ENCODE measurements at regions not wholly inside any gene's neighbourhood (a gene's known extent, or its start where the extent isn't known, plus 50 kb on each side); places are given as distances from the start of the nearest gene placed in this dataset.

- no peak overlapping the region for H3K4me3 ChIP-seq
- H3K27ac Mint-ChIP-seq: no peak overlapping the region
- H3F3A ChIP-seq (ENCODE audit: low read depth): peaks cover 11% of the 10 kb centered on the region
- H3K4me1 ChIP-seq: peaks cover 15% of the 10 kb centered on the region
- H3K36me3 Mint-ChIP-seq: no peaks in the 10 kb centered on the region
- H3K36me3 ChIP-seq: no peaks in the 10 kb centered on the region
- no peak overlapping the region for H3K27ac ChIP-seq
- peaks cover 30% of the 10 kb centered on the region for H3K27me3 ChIP-seq
- H3K4me2 ChIP-seq: no peak overlapping the region
- peaks cover 2% of the 10 kb centered on the region for H4K20me1 ChIP-seq (ENCODE audit: low read depth)
- no peak overlapping the region for H2AFZ ChIP-seq (replicated peaks)
- H3K4me1 Mint-ChIP-seq: peaks cover 25% of the 10 kb centered on the region
- DNase-seq (ENCODE audit: low spot score): no peak
- H3K9me3 Mint-ChIP-seq: no peaks in the 10 kb centered on the region
- TF ChIP-seq CTCF (IDR thresholded peaks at IDR 0.05) (no peak), EZH2phosphoT487 (IDR thresholded peaks at IDR 0.05) (no peak), EZH2 (IDR thresholded peaks at IDR 0.05) (no peak)
- H3K9me3 ChIP-seq (ENCODE audit: low read depth): no peaks in the 10 kb centered on the region
- H3K9ac ChIP-seq: no peak overlapping the region
- H3K79me2 ChIP-seq (ENCODE audit: low read depth): no peaks in the 10 kb centered on the region
- H3K27me3 Mint-ChIP-seq (ENCODE audit: insufficient read depth, low read depth): peaks cover 13% of the 10 kb centered on the region
- H3K4me3 Mint-ChIP-seq: no peak overlapping the region
Observed at GRCh38 chr5:1949253-1949652, 66.5 kb upstream of the IRX4 start.

GRCh38 chr5:1948663-1949191 lies 66.0 kb upstream of the IRX4 start:
- no peak overlapping the region for H3K9ac ChIP-seq
- H3K36me3 ChIP-seq: no peaks in the 10 kb centered on the region
- peaks cover 11% of the 10 kb centered on the region for H3F3A ChIP-seq (ENCODE audit: low read depth)
- Mint-ChIP-seq H3K4me1 (peaks cover 27% of the 10 kb centered on the region), H3K4me3 (no peak overlapping the region), H3K27me3 (ENCODE audit: insufficient read depth, low read depth) (peaks cover 13% of the 10 kb centered on the region), H3K36me3 (no peaks in the 10 kb centered on the region), H3K9me3 (no peaks in the 10 kb centered on the region), H3K27ac (no peak overlapping the region)
- no peaks in the 10 kb centered on the region for H3K9me3 ChIP-seq (ENCODE audit: low read depth)
- H4K20me1 ChIP-seq (ENCODE audit: low read depth): peaks cover 2% of the 10 kb centered on the region
- peaks cover 30% of the 10 kb centered on the region for H3K27me3 ChIP-seq
- H3K4me1 ChIP-seq: peaks cover 18% of the 10 kb centered on the region
- no peak for DNase-seq (ENCODE audit: low spot score)
- no peaks in the 10 kb centered on the region for H3K79me2 ChIP-seq (ENCODE audit: low read depth)
- no peak overlapping the region for H3K27ac ChIP-seq
- no peak overlapping the region for H3K4me2 ChIP-seq
- TF ChIP-seq CTCF (IDR thresholded peaks at IDR 0.05) (no peak), EZH2phosphoT487 (IDR thresholded peaks at IDR 0.05) (no peak), EZH2 (IDR thresholded peaks at IDR 0.05) (no peak)
- no peak overlapping the region for H3K4me3 ChIP-seq
- no peak overlapping the region for H2AFZ ChIP-seq (replicated peaks)

GRCh38 chr5:1948111-1948510 lies 65.4 kb upstream of the IRX4 start:
- Mint-ChIP-seq H3K27ac (no peak overlapping the region), H3K36me3 (no peaks in the 10 kb centered on the region), H3K4me3 (no peak overlapping the region), H3K9me3 (no peaks in the 10 kb centered on the region), H3K27me3 (ENCODE audit: insufficient read depth, low read depth) (peaks cover 13% of the 10 kb centered on the region), H3K4me1 (peaks cover 23% of the 10 kb centered on the region)
- H4K20me1 ChIP-seq (ENCODE audit: low read depth): peaks cover 2% of the 10 kb centered on the region
- DNase-seq (ENCODE audit: low spot score): no peak
- H3K9ac ChIP-seq: no peak overlapping the region
- no peaks in the 10 kb centered on the region for H3K36me3 ChIP-seq
- H3K27ac ChIP-seq: no peak overlapping the region
- peaks cover 9% of the 10 kb centered on the region for H3F3A ChIP-seq (ENCODE audit: low read depth)
- H3K4me3 ChIP-seq: no peak overlapping the region
- H3K9me3 ChIP-seq (ENCODE audit: low read depth): no peaks in the 10 kb centered on the region
- H2AFZ ChIP-seq (replicated peaks): no peak overlapping the region
- H3K4me2 ChIP-seq: no peak overlapping the region
- peaks cover 30% of the 10 kb centered on the region for H3K27me3 ChIP-seq
- TF ChIP-seq CTCF (IDR thresholded peaks at IDR 0.05) (no peak), EZH2phosphoT487 (IDR thresholded peaks at IDR 0.05) (no peak), EZH2 (IDR thresholded peaks at IDR 0.05) (no peak)
- H3K4me1 ChIP-seq: peaks cover 18% of the 10 kb centered on the region
- H3K79me2 ChIP-seq (ENCODE audit: low read depth): no peaks in the 10 kb centered on the region

Data from neural progenitor cell (in vitro differentiated cells).